ENCODE measurements at regions not wholly inside any gene's neighbourhood (a gene's known extent, or its start where the extent isn't known, plus 50 kb on each side); places are given as distances from the start of the nearest gene placed in this dataset.

- no peak for TF ChIP-seq CTCF (IDR thresholded peaks at IDR 0.05; ENCODE audit: low read length)
- no peak for TF ChIP-seq EZH2 (optimal IDR thresholded peaks at IDR 0.05; ENCODE audit: low read depth, low read length)
Measured at GRCh38 chr2:180690611-180691010, 289.8 kb upstream of the UBE2E3 start.
